GM12873 (cell line): ENCODE measurements at regions not wholly inside any gene's neighbourhood (a gene's known extent, or its start where the extent isn't known, plus 50 kb on each side); places are given as distances from the start of the nearest gene placed in this dataset.

Experiments
- TF ChIP-seq, protein P1 (sequence below): IDR thresholded peaks from 2 replicates; pipeline ENCODE4 v1.5.1; 2012; ENCODE audit warnings: low read depth, mild to moderate bottlenecking, moderate library complexity, low read length, control low read depth; ENCODE audit not compliant: insufficient read depth; ENCODE audit errors: missing control alignments

DNA sequence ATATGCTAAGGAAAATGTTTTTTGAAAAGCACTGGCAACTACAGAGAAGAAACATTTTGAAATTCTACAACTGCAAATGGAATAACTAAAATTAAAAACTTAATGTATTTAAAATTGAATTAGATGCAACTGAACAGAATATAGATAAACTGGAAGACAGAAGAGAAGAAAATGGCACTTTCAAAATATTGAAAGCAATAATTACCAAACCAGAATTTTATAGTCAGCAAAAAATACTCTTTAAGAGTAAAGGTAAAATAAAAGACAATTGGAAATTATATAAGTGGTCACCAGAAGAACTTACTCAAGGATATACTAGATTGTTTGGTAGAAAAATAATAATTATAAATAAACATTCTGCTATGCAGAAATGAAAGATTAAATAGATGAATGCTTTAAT lies 927.7 kb upstream of the ZWINT start:
- TF ChIP-seq, protein P1, sequence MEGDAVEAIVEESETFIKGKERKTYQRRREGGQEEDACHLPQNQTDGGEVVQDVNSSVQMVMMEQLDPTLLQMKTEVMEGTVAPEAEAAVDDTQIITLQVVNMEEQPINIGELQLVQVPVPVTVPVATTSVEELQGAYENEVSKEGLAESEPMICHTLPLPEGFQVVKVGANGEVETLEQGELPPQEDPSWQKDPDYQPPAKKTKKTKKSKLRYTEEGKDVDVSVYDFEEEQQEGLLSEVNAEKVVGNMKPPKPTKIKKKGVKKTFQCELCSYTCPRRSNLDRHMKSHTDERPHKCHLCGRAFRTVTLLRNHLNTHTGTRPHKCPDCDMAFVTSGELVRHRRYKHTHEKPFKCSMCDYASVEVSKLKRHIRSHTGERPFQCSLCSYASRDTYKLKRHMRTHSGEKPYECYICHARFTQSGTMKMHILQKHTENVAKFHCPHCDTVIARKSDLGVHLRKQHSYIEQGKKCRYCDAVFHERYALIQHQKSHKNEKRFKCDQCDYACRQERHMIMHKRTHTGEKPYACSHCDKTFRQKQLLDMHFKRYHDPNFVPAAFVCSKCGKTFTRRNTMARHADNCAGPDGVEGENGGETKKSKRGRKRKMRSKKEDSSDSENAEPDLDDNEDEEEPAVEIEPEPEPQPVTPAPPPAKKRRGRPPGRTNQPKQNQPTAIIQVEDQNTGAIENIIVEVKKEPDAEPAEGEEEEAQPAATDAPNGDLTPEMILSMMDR, result no peak

DNA sequence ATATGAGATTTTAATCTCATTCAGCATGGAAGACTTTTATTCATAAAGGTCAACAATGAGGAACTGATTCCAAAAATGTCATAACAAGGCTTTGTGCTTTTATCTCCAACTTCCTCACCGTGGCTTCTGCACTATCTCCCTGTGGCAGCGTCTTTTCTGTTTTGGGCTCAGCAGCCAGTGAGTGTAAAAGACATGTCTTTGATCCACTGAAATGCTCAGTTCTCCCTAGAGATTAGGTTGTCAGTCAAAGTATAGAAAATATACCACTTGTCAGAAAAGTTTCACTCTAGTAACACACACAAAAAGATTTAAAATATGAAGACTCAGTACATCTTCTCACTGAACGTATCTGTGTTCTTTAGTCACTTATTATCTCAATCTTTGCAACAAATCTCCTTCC lies 901.8 kb upstream of the ZWINT start:
- TF ChIP-seq, protein P1, result no peak

DNA sequence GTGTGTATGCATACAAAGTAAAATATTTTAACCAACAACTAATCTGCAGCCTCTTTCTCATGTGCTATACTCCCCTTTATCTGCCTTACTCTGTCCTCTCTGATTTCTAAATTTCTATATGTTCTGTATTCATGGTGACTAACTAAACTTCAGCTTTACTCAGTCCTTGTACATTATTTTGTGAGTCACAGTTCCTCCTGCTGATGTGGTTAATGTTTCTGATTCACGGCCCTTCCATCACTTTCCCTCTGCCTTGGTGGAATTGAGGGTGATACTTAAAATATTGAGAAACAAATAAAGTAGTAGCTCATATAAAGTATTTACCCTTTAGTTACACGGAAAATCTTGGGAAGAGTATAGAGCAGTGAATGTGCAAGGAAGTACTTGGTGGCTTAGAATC lies 899.1 kb upstream of the ZWINT start:
- TF ChIP-seq, protein P1, result no peak

DNA sequence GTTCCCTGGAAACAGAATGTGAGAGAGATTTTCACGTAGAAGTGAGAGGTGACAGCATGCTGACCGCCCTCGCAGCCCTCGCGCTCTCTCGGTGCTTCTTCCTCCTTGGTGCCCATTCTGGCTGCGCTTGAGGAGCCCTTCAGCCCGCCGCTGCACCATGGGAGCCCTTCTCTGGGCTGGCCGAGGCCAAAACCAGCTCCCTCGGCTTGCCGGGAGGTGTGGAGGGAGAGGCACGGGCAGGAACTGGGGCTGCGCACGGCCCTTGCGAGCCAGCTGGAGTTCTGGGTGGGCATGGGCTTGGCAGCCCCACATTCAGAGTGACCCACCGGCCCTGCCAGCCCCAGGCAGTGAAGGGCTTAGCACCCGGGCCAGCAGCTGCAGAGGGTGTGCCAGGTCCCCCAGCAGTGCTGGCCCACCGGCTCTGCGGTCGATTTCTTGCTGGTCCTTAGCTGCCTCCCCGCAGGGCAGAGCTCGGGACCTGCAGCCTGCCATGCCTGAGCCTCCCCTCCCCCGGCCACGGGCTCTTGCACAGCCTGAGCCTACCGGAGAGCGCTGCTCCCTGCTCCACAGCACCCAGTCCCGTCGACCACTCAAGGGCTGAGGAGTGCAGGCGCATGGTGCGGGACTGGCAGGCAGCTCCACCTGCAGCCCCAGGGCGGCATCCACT lies 888.7 kb upstream of the ZWINT start:
- TF ChIP-seq, protein P1, result no peak

DNA sequence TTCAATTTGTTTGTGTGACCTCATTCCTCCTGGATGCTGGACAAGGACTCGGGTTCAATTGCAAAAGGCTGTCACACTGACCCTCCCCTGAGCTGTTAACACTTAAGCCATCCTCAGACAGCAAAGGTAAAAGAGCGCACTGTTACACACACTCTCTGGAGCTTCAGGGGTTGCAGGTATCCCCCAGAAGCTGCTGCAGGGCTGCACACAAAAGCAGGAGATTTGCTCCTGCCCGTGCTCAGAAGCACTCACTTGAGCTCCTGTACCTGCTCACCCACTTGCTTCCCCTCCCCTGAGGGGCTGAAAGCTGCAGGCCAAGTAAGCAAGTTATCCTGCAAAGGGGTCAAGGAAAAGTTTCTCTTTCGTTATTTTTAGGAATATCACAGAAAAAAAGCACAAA lies 886.2 kb upstream of the ZWINT start:
- TF ChIP-seq, protein P1, result no peak

DNA sequence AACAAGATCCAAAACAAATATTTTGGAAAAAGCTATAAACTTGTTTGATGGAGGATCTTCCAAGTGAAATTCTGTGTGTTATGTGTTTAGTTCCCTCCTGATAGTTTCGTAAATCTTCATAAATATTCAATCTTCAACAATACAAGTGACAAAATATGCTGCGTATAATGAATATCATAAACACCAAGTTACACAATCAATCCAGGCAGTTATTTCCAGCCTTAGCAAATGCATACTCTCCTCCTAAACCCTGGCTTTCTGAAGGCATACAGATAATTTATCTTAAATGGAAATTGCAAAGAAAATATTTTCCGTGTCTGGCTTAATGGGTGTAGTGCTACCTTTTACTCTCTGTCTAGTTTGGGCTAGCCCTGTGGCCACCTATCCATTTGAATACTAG lies 864.9 kb upstream of the ZWINT start:
- TF ChIP-seq, protein P1, result no peak

DNA sequence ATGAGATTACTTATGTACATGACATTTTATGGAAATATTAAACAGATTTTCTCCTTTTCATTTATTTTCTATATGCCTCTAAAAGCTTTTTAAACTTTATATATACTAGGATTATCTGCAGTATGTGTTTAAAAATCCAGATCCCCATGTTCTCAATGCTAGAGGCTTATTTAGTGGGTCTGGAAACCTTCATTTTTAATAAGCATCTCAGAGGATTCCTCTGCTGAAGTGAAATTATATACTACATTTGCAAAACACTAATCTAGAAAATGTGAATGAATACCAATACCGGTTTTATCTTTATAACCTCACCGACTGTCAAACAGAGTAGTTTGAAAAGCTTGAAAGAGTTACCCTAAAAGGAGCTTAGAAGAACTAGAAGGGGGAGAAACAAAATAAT lies 863.8 kb upstream of the ZWINT start:
- TF ChIP-seq, protein P1, result no peak
